Ishikawa (cell line): ENCODE measurements at regions not wholly inside any gene's neighbourhood (a gene's known extent, or its start where the extent isn't known, plus 50 kb on each side); places are given as distances from the start of the nearest gene placed in this dataset.

Experiments used
- CEBPB ChIP-seq: IDR thresholded peaks from 2 replicates; pipeline ENCODE4 v1.6.1; 2012
- CREB1 ChIP-seq: IDR thresholded peaks from 2 replicates; pipeline ENCODE4 v1.6.1; 2012; ENCODE audit warnings: low read depth
- EGR1 ChIP-seq: IDR thresholded peaks from 2 replicates; pipeline ENCODE4 v1.6.1; 2012
- EP300 ChIP-seq: IDR thresholded peaks from 2 replicates; pipeline ENCODE4 v1.6.1; 2012; ENCODE audit warnings: borderline replicate concordance
- FOXM1 ChIP-seq: IDR thresholded peaks from 2 replicates; pipeline ENCODE4 v1.6.1; 2012; ENCODE audit warnings: low read depth, borderline replicate concordance
- NFIC ChIP-seq: IDR thresholded peaks from 2 replicates; pipeline ENCODE4 v1.6.1; 2012
- RAD21 ChIP-seq: IDR thresholded peaks from 2 replicates; pipeline ENCODE4 v1.6.1; 2012; ENCODE audit warnings: low read depth
- REST ChIP-seq: IDR thresholded peaks from 2 replicates; pipeline ENCODE4 v1.6.1; 2012; ENCODE audit warnings: low read depth, mild to moderate bottlenecking
- TAF1 ChIP-seq: IDR thresholded peaks from 2 replicates; pipeline ENCODE4 v1.6.1; 2012; ENCODE audit warnings: low read depth, mild to moderate bottlenecking
- TEAD4 ChIP-seq: IDR thresholded peaks from 2 replicates; pipeline ENCODE4 v1.6.1; 2012
- YY1 ChIP-seq: IDR thresholded peaks from 2 replicates; pipeline ENCODE4 v1.6.1; 2012; ENCODE audit warnings: low read depth
- ZBTB7A ChIP-seq: IDR thresholded peaks from 2 replicates; pipeline ENCODE4 v1.6.1; 2012; ENCODE audit warnings: low read depth
- TF ChIP-seq, protein P1 (sequence below): IDR thresholded peaks from 2 replicates; pipeline ENCODE4 v1.6.1; 2012
- TF ChIP-seq, protein P2 (sequence below): IDR thresholded peaks from 2 replicates; pipeline ENCODE4 v1.6.1; 2012

DNA sequence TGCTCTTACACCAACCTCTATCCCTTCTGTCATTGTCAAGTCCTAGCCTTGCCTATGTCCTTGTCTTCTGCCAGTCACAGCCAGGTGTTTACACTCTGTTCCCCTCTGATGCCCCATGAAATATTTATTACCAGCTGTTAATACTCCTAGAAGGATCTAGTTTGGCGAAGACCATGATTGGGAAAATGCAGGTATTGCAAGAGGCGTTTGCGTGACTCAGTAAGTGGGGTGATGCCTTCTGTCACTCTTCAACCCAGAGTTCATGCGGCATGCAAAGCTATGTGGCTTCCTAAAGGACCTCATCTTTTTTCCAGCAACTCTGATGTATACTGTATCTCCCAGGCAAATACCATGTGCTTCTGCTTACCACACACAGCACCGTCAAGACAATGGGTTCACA is 81.8 kb upstream of the GJB6 start:
- TF ChIP-seq CREB1 (no peak), NFIC (no peak), RAD21 (no peak), YY1 (no peak), EP300 (no peak), CEBPB (no peak), REST (no peak), TEAD4 (no peak), ZBTB7A (no peak), TAF1 (no peak), FOXM1 (no peak), EGR1 (no peak)
- TF ChIP-seq, protein P1, sequence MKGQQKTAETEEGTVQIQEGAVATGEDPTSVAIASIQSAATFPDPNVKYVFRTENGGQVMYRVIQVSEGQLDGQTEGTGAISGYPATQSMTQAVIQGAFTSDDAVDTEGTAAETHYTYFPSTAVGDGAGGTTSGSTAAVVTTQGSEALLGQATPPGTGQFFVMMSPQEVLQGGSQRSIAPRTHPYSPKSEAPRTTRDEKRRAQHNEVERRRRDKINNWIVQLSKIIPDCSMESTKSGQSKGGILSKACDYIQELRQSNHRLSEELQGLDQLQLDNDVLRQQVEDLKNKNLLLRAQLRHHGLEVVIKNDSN, result no peak
- TF ChIP-seq, protein P2, sequence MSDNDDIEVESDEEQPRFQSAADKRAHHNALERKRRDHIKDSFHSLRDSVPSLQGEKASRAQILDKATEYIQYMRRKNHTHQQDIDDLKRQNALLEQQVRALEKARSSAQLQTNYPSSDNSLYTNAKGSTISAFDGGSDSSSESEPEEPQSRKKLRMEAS, result no peak
